NCI-H2196 treated with DMSO at 0.1 percent for 48 hours (cell line): ENCODE measurements at regions not wholly inside any gene's neighbourhood (a gene's known extent, or its start where the extent isn't known, plus 50 kb on each side); places are given as distances from the start of the nearest gene placed in this dataset.
"Not testable (repeated sequence)": the region's sequence is repeated elsewhere in the genome, so short reads cannot be mapped to it uniquely, and the experiment has no call there.

Experiments
- DNase-seq: peaks from one replicate; lab custom pipeline; 2025; ENCODE audit not compliant: unreplicated experiment; lab: John Stamatoyannopoulos, UW

GRCh38 chr18:38756436-38756835 lies 1190.8 kb upstream of the CELF4 start:
- no peak for DNase-seq

GRCh38 chr18:38752430-38752829 lies 1186.8 kb upstream of the CELF4 start:
- DNase-seq: no peak

- no peak for DNase-seq
These were observed 1186.3 kb upstream of the CELF4 start for GRCh38 chr18:38751898-38752297.

GRCh38 chr18:38751211-38751610 lies 1185.6 kb upstream of the CELF4 start:
- DNase-seq: no peak

GRCh38 chr18:38750751-38751150 lies 1185.2 kb upstream of the CELF4 start:
- no peak for DNase-seq

- no peak for DNase-seq
These were observed 1181.6 kb upstream of the CELF4 start for GRCh38 chr18:38747153-38747552.

- DNase-seq: not testable (repeated sequence)
These were observed 1154.6 kb upstream of the CELF4 start for GRCh38 chr18:38720181-38720580.

GRCh38 chr18:38718365-38718901 lies 1152.8 kb upstream of the CELF4 start:
- no peak for DNase-seq

GRCh38 chr18:38709122-38709521 lies 1143.5 kb upstream of the CELF4 start:
- DNase-seq: no peak

- DNase-seq: no peak
These were observed 1140.8 kb upstream of the CELF4 start for GRCh38 chr18:38706373-38706772.

GRCh38 chr18:38698088-38698487 lies 1132.5 kb upstream of the CELF4 start:
- no peak for DNase-seq

GRCh38 chr18:38695559-38696280 lies 1130.1 kb upstream of the CELF4 start:
- no peak for DNase-seq

- DNase-seq: no peak
These were observed 1127.5 kb upstream of the CELF4 start for GRCh38 chr18:38693104-38693503.

GRCh38 chr18:38690626-38691025 lies 1125.0 kb upstream of the CELF4 start:
- no peak for DNase-seq

- DNase-seq: no peak
These were observed 1122.8 kb upstream of the CELF4 start for GRCh38 chr18:38688416-38688815.

GRCh38 chr18:38670486-38670885 lies 1104.9 kb upstream of the CELF4 start:
- DNase-seq: no peak

- no peak for DNase-seq
These were observed 1099.3 kb upstream of the CELF4 start for GRCh38 chr18:38664929-38665328.

- no peak for DNase-seq
These were observed 1098.1 kb upstream of the CELF4 start for GRCh38 chr18:38663682-38664081.

GRCh38 chr18:38663270-38663669 lies 1097.7 kb upstream of the CELF4 start:
- DNase-seq: no peak

GRCh38 chr18:38654946-38655345 lies 1089.3 kb upstream of the CELF4 start:
- no peak for DNase-seq

GRCh38 chr18:38651736-38652135 lies 1086.1 kb upstream of the CELF4 start:
- DNase-seq: no peak

- no peak for DNase-seq
These were observed 1082.6 kb upstream of the CELF4 start for GRCh38 chr18:38648179-38648578.

- DNase-seq: no peak
These were observed 1080.7 kb upstream of the CELF4 start for GRCh38 chr18:38646296-38646695.
